ENCODE measurements at regions not wholly inside any gene's neighbourhood (a gene's known extent, or its start where the extent isn't known, plus 50 kb on each side); places are given as distances from the start of the nearest gene placed in this dataset.

DNA sequence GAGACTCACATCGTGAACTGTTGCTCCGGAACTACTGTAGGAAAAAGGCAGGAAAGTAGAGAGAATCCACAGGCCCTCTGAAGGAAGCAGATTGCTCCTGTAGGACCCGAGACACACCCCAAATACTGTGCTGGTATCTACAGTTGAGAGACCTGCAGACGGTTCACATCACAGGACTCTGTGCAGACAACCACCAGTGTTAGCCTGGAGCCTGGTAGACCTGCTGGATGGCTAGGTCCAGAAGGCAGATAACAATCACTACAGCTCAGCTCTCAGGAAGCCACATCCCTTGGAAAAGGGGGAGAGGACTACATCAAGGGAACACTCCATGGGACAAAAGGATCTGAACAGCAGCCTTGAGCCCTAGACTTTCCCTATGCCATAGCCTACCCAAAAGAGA is 311.8 kb upstream of the PRKCQ start:
- H3K27me3 ChIP-seq (replicated peaks; ENCODE audit: insufficient read depth): peaks cover 12% of the 10 kb centered on the region
- TF ChIP-seq EZH2 (IDR thresholded peaks at IDR 0.05; ENCODE audit: insufficient read depth, poor library complexity, severe bottlenecking) (no peak), EZH2phosphoT487 (IDR thresholded peaks at IDR 0.05; ENCODE audit: insufficient read depth, low read depth) (no peak)
- no peaks in the 10 kb centered on the region for H3K4me1 ChIP-seq (ENCODE audit: insufficient read depth)
- H3K9me3 ChIP-seq (ENCODE audit: low read depth): no peaks in the 10 kb centered on the region
- DNase-seq: no peak
- no peaks in the 10 kb centered on the region for H4K20me1 ChIP-seq (ENCODE audit: insufficient read depth)
- no peaks in the 10 kb centered on the region for H3K9me2 ChIP-seq (ENCODE audit: insufficient read depth)
- H3K36me3 ChIP-seq (ENCODE audit: low read depth): no peaks in the 10 kb centered on the region
- no peaks in the 10 kb centered on the region for H3F3A ChIP-seq (ENCODE audit: insufficient read depth)
- H3K27ac ChIP-seq: no peak overlapping the region
- in situ Hi-C loops (cut with MboI): no loop called here
- no peak overlapping the region for H3K9ac ChIP-seq
- H3K4me2 ChIP-seq (ENCODE audit: unreplicated experiment): no peak overlapping the region
- 54 to 64% methylated on average over 4 of the region's 4 CpGs for WGBS, 2 experiments (ENCODE audit: low coverage in 1 of 2, low lambda C conversion rate in 2 of 2, missing lambda C conversion rate in 2 of 2)
- no peaks in the 10 kb centered on the region for H3K79me2 ChIP-seq (ENCODE audit: insufficient read depth)
- no peak overlapping the region for H3K4me3 ChIP-seq
- no peak overlapping the region for H2AFZ ChIP-seq

DNA sequence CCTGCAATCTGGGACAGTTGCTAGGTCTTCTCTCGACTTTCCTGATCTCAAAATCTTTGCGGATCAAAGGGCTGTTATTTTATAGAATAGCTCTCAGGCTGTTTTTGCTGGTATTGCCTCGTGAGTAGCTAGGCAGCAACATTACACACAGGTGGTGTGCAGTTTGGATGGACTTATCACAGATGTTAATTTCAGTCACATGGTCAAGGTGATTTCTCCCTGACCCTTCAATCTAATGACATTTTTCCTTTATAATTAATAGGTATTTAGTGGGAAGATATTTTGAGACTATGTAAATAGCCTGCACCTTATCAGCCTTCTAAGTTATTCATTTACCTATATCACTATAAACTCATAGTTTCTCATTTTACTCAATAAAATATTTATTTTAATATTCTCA is 309.6 kb upstream of the PRKCQ start:
- Histone ChIP-seq H3K9me3 (ENCODE audit: low read depth) (no peaks in the 10 kb centered on the region), H3K4me3 (no peak overlapping the region), H3K27ac (no peak overlapping the region), H3K4me1 (ENCODE audit: insufficient read depth) (no peaks in the 10 kb centered on the region), H3F3A (ENCODE audit: insufficient read depth) (no peaks in the 10 kb centered on the region), H3K9me2 (ENCODE audit: insufficient read depth) (no peaks in the 10 kb centered on the region), H2AFZ (no peak overlapping the region), H4K20me1 (ENCODE audit: insufficient read depth) (no peaks in the 10 kb centered on the region), H3K79me2 (ENCODE audit: insufficient read depth) (no peaks in the 10 kb centered on the region), H3K36me3 (ENCODE audit: low read depth) (no peaks in the 10 kb centered on the region), H3K4me2 (ENCODE audit: unreplicated experiment) (no peak overlapping the region), H3K9ac (no peak overlapping the region), H3K27me3 (replicated peaks; ENCODE audit: insufficient read depth) (peaks cover 12% of the 10 kb centered on the region; the same call in 1 of the 2 replicates)
- WGBS, 2 experiments (ENCODE audit: low coverage in 1 of 2, low lambda C conversion rate in 2 of 2, missing lambda C conversion rate in 2 of 2): 48 to 49% methylated on average over 3 of the region's 3 CpGs
- DNase-seq: no peak
- in situ Hi-C loops (cut with MboI): no loop called here
- no peak for TF ChIP-seq EZH2phosphoT487 (IDR thresholded peaks at IDR 0.05; ENCODE audit: insufficient read depth, low read depth)
- TF ChIP-seq EZH2 (IDR thresholded peaks at IDR 0.05; ENCODE audit: insufficient read depth, poor library complexity, severe bottlenecking): no peak

DNA sequence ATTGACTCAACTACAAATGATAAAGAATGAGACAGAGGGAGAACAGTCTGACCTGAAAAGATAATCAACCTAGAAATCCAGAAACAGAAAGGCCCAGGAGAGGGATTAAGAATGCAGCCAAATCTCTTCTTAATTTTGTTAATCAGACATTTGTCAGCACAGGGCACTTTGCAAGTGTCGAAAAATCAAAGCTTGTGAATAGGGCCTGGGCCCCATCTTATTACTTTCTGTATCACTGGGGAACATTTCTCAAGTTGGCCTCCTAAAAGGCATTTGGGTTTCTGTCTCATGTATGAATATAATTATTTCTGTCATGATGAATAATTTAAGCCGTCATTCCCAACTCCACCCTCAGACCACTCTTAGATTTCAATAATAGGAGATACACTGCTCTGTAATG is 308.4 kb upstream of the PRKCQ start:
- Histone ChIP-seq H3K9me2 (ENCODE audit: insufficient read depth) (no peaks in the 10 kb centered on the region), H3K9me3 (ENCODE audit: low read depth) (no peaks in the 10 kb centered on the region), H3K79me2 (ENCODE audit: insufficient read depth) (no peaks in the 10 kb centered on the region), H3K9ac (no peak overlapping the region), H3K4me1 (ENCODE audit: insufficient read depth) (no peaks in the 10 kb centered on the region), H3F3A (ENCODE audit: insufficient read depth) (no peaks in the 10 kb centered on the region), H2AFZ (no peak overlapping the region), H3K4me2 (ENCODE audit: unreplicated experiment) (no peak overlapping the region), H3K4me3 (no peak overlapping the region), H3K27me3 (replicated peaks; ENCODE audit: insufficient read depth) (peaks cover 16% of the 10 kb centered on the region; the same call in 1 of the 2 replicates), H3K36me3 (ENCODE audit: low read depth) (no peaks in the 10 kb centered on the region), H3K27ac (no peak overlapping the region), H4K20me1 (ENCODE audit: insufficient read depth) (no peaks in the 10 kb centered on the region)
- no peak for DNase-seq
- no peak for TF ChIP-seq EZH2 (IDR thresholded peaks at IDR 0.05; ENCODE audit: insufficient read depth, poor library complexity, severe bottlenecking)
- no peak for TF ChIP-seq EZH2phosphoT487 (IDR thresholded peaks at IDR 0.05; ENCODE audit: insufficient read depth, low read depth)
- in situ Hi-C loops (cut with MboI): no loop called here
- WGBS, 2 experiments (ENCODE audit: low coverage in 1 of 2, low lambda C conversion rate in 2 of 2, missing lambda C conversion rate in 2 of 2): 63 to 70% methylated on average over 2 of the region's 2 CpGs

DNA sequence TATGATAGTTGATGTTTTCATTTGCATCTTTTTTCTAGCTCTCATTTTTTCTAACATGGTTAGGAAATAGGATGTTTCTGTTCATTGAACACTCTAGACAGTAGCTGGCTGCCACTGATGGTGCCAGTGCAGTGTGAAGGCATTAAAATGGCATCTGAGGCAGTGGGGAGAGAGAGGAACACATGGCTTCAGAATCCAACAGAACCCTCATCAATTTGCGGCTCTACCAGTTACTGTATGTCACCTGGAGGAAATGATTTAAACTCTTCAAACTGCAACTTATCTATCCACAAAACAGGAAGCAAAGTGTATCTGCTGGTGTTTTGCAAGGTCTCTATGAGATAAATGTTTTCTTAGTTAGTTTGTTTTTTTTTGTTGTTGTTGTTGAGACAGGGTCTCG is 305.2 kb upstream of the PRKCQ start:
- Histone ChIP-seq H3K27me3 (replicated peaks; ENCODE audit: insufficient read depth) (peaks cover 43% of the 10 kb centered on the region), H4K20me1 (ENCODE audit: insufficient read depth) (no peaks in the 10 kb centered on the region), H3K79me2 (ENCODE audit: insufficient read depth) (no peaks in the 10 kb centered on the region), H3K27ac (no peak overlapping the region), H3K9ac (no peak overlapping the region), H3F3A (ENCODE audit: insufficient read depth) (no peaks in the 10 kb centered on the region), H3K4me2 (ENCODE audit: unreplicated experiment) (no peak overlapping the region), H3K9me3 (ENCODE audit: low read depth) (no peaks in the 10 kb centered on the region), H3K36me3 (ENCODE audit: low read depth) (no peaks in the 10 kb centered on the region), H3K4me1 (ENCODE audit: insufficient read depth) (no peaks in the 10 kb centered on the region), H3K4me3 (no peak overlapping the region), H2AFZ (no peak overlapping the region), H3K9me2 (ENCODE audit: insufficient read depth) (no peaks in the 10 kb centered on the region)
- in situ Hi-C loops (cut with MboI): no loop called here
- 67 to 77% methylated on average over 2 of the region's 2 CpGs for WGBS, 2 experiments (ENCODE audit: low coverage in 1 of 2, low lambda C conversion rate in 2 of 2, missing lambda C conversion rate in 2 of 2)
- no peak for DNase-seq
- no peak for TF ChIP-seq EZH2 (IDR thresholded peaks at IDR 0.05; ENCODE audit: insufficient read depth, poor library complexity, severe bottlenecking)
- TF ChIP-seq EZH2phosphoT487 (IDR thresholded peaks at IDR 0.05; ENCODE audit: insufficient read depth, low read depth): no peak

DNA sequence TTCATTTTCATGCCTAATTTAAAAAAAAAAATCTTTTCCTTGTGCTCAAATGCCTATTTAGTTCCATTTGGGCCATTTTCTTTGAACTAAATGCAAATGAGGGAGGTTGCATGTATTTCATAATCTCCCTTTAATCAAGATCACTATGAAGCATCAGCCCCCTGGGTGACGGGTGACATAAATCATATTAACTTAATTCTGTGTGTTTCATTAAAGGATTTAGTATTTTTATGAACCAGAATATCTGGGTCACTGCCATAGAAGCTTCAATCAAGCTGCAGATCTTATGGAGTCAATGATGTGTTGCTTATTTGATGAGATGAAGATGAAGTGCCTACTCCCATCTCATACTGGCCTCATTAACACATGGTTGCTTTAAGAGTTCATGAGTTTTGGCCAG is 301.9 kb upstream of the PRKCQ start:
- H3K9me3 ChIP-seq (ENCODE audit: low read depth): no peaks in the 10 kb centered on the region
- H3K79me2 ChIP-seq (ENCODE audit: insufficient read depth): no peaks in the 10 kb centered on the region
- no peaks in the 10 kb centered on the region for H4K20me1 ChIP-seq (ENCODE audit: insufficient read depth)
- H3K27me3 ChIP-seq (replicated peaks; ENCODE audit: insufficient read depth): peaks cover 64% of the 10 kb centered on the region
- H3K9ac ChIP-seq: no peak overlapping the region
- no peak for DNase-seq
- no peaks in the 10 kb centered on the region for H3F3A ChIP-seq (ENCODE audit: insufficient read depth)
- H3K36me3 ChIP-seq (ENCODE audit: low read depth): no peaks in the 10 kb centered on the region
- 10 to 18% methylated on average over 1 of the region's 1 CpG for WGBS, 2 experiments (ENCODE audit: low coverage in 1 of 2, low lambda C conversion rate in 2 of 2, missing lambda C conversion rate in 2 of 2)
- TF ChIP-seq EZH2 (IDR thresholded peaks at IDR 0.05; ENCODE audit: insufficient read depth, poor library complexity, severe bottlenecking) (no peak), EZH2phosphoT487 (IDR thresholded peaks at IDR 0.05; ENCODE audit: insufficient read depth, low read depth) (no peak)
- H3K27ac ChIP-seq: no peak overlapping the region
- in situ Hi-C loops (cut with MboI): no loop called here
- no peak overlapping the region for H2AFZ ChIP-seq
- no peak overlapping the region for H3K4me3 ChIP-seq
- H3K4me2 ChIP-seq (ENCODE audit: unreplicated experiment): no peak overlapping the region
- no peaks in the 10 kb centered on the region for H3K4me1 ChIP-seq (ENCODE audit: insufficient read depth)
- no peaks in the 10 kb centered on the region for H3K9me2 ChIP-seq (ENCODE audit: insufficient read depth)
